ENCODE measurements at regions not wholly inside any gene's neighbourhood (a gene's known extent, or its start where the extent isn't known, plus 50 kb on each side); places are given as distances from the start of the nearest gene placed in this dataset.

DNA sequence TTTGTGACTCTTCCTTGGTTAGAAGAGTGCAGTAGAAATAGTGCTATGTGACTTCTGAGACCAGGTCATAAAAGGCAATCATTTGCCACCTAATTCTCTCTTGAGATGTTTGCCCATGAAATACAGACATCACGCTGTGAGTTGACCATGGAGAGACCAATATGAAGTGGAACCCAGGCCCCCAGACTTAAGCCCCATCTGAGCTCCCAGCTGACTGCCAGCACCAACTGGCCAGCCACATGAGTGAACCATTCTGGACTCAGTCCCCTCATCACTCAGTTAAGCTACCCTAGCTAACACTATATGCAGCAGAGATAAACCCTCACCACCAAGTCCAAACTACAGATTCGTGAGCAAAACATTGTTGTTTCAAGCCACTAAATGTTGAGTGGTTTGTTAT, 60.7 kb upstream of the NIPBL start:
- Histone ChIP-seq H3K4me1 (ENCODE audit: insufficient read depth, insufficient read length) (no peaks in the 10 kb centered on the region), H3K36me3 (ENCODE audit: insufficient read depth, insufficient read length, low read length) (no peaks in the 10 kb centered on the region), H3K9me3 (ENCODE audit: insufficient read depth, low read length) (no peaks in the 10 kb centered on the region), H3K4me3 (ENCODE audit: insufficient read length, low read depth) (no peak overlapping the region), H3K9ac (ENCODE audit: insufficient read length, low read depth) (no peak overlapping the region), H3K27me3 (ENCODE audit: insufficient read depth, insufficient read length) (no peaks in the 10 kb centered on the region)
- TF ChIP-seq SUZ12 (IDR thresholded peaks at IDR 0.05; ENCODE audit: extremely low read depth, insufficient read depth, insufficient read length) = no peak
- no peak for TF ChIP-seq YY1 (IDR thresholded peaks at IDR 0.05; ENCODE audit: insufficient read depth, insufficient read length)
- no peak for TF ChIP-seq ZNF274 (IDR thresholded peaks at IDR 0.05; ENCODE audit: low read depth, low read length)
- no peak for DNase-seq (ENCODE audit: low read depth, low spot score)

DNA sequence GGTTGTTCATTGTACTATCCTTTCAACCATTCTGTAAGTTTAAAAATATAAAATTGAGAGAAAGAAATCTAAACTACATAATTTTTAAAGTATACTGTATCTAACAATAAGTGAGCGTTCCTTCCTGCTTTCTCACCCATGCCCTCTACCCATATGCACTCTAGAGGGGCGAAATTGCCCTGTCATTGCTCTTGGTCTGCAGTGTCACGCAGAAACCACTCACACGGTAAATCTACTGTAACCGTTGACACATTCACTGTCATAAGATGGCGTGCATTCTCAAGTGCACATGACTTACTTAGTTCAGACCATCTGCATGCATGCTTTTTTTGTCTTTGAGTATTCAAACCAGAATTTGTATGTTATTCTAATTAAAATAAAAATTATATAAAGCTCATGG, 55.7 kb upstream of the NIPBL start:
- Histone ChIP-seq H3K4me3 (ENCODE audit: insufficient read length, low read depth) (no peak overlapping the region), H3K9me3 (ENCODE audit: insufficient read depth, low read length) (no peaks in the 10 kb centered on the region), H3K36me3 (ENCODE audit: insufficient read depth, insufficient read length, low read length) (no peaks in the 10 kb centered on the region), H3K4me1 (ENCODE audit: insufficient read depth, insufficient read length) (no peaks in the 10 kb centered on the region), H3K9ac (ENCODE audit: insufficient read length, low read depth) (no peak overlapping the region), H3K27me3 (ENCODE audit: insufficient read depth, insufficient read length) (no peaks in the 10 kb centered on the region)
- DNase-seq (ENCODE audit: low read depth, low spot score) = no peak
- TF ChIP-seq ZNF274 (IDR thresholded peaks at IDR 0.05; ENCODE audit: low read depth, low read length) (no peak), YY1 (IDR thresholded peaks at IDR 0.05; ENCODE audit: insufficient read depth, insufficient read length) (no peak), SUZ12 (IDR thresholded peaks at IDR 0.05; ENCODE audit: extremely low read depth, insufficient read depth, insufficient read length) (no peak)

DNA sequence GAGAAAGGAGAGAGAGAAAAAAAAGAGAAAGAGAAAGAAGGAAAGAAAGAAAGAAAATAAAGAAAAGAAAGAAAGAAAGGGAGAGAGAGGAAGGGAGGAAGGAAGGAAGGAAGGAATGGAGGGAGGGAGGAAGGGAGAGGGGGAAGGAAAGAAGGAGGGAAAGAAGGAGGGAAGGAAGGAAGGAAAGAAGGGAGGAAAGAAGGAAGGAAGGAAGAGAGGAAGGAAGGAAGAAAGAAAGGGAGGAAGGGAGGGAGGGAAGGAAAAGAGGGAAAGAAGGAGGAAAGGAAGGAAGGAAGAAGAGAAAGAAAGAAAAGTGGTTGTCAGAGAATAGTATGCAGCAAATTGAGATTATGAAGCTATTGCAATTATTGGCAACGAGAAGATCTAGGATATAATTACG, 49.9 kb upstream of the NIPBL start:
- H3K4me3 ChIP-seq (ENCODE audit: insufficient read length, low read depth) = no peak overlapping the region
- H3K4me1 ChIP-seq (ENCODE audit: insufficient read depth, insufficient read length) = no peaks in the 10 kb centered on the region
- no peak for DNase-seq (ENCODE audit: low read depth, low spot score)
- no peaks in the 10 kb centered on the region for H3K9me3 ChIP-seq (ENCODE audit: insufficient read depth, low read length)
- TF ChIP-seq SUZ12 (IDR thresholded peaks at IDR 0.05; ENCODE audit: extremely low read depth, insufficient read depth, insufficient read length) = no peak
- no peak for TF ChIP-seq ZNF274 (IDR thresholded peaks at IDR 0.05; ENCODE audit: low read depth, low read length)
- no peak for TF ChIP-seq YY1 (IDR thresholded peaks at IDR 0.05; ENCODE audit: insufficient read depth, insufficient read length)
- no peaks in the 10 kb centered on the region for H3K27me3 ChIP-seq (ENCODE audit: insufficient read depth, insufficient read length)
- H3K9ac ChIP-seq (ENCODE audit: insufficient read length, low read depth) = no peak overlapping the region
- H3K36me3 ChIP-seq (ENCODE audit: insufficient read depth, insufficient read length, low read length) = no peaks in the 10 kb centered on the region
